CD14-positive monocyte (primary cell): ENCODE measurements at regions not wholly inside any gene's neighbourhood (a gene's known extent, or its start where the extent isn't known, plus 50 kb on each side); places are given as distances from the start of the nearest gene placed in this dataset.

Source experiments
- DNase-seq, 3 donors: peaks; one replicate each; pipeline ENCODE4 v3.0.0-alpha.2; 2011 to 2022
- H2AFZ ChIP-seq: 2 replicates; pipeline ENCODE4 v1.6.0; 2012; ENCODE audit warnings: mild to moderate bottlenecking, low read depth, low read length, inconsistent platforms; ENCODE audit not compliant: insufficient read depth, poor library complexity, severe bottlenecking
- H3K27ac ChIP-seq, 2 donors: 1 replicate in 1 of 2; 2 replicates in 1 of 2; pipeline ENCODE4 v1.5.1; 2012 to 2013; ENCODE audit warnings: low read length in 2 of 2, control low read depth in 1 of 2, inconsistent platforms in 1 of 2, low read depth in 1 of 2, mild to moderate bottlenecking in 1 of 2
- H3K27me3 ChIP-seq, 2 donors: one replicate each; pipeline versions ENCODE4 v1.6.0 to v1.6.1; 2011 to 2013; ENCODE audit warnings: low read length in 2 of 2; ENCODE audit not compliant: control insufficient read depth in 2 of 2, insufficient read depth in 2 of 2
- H3K36me3 ChIP-seq, 2 donors: replicated peaks in 1 of 2; 1 replicate in 1 of 2; 2 replicates in 1 of 2; pipeline versions ENCODE4 v1.5.1 to v1.6.1; 2012 to 2013; ENCODE audit warnings: low read length in 2 of 2, control low read depth in 1 of 2, inconsistent platforms in 1 of 2, mild to moderate bottlenecking in 1 of 2; ENCODE audit not compliant: insufficient read depth in 2 of 2, control insufficient read depth in 1 of 2
- H3K4me1 ChIP-seq, 2 donors: 1 replicate in 1 of 2; 2 replicates in 1 of 2; pipeline versions ENCODE4 v1.5.1 to v1.6.1; 2012 to 2013; ENCODE audit warnings: low read length in 2 of 2, control low read depth in 1 of 2, inconsistent platforms in 1 of 2, mild to moderate bottlenecking in 1 of 2, moderate library complexity in 1 of 2; ENCODE audit not compliant: insufficient read depth in 2 of 2, control insufficient read depth in 1 of 2
- H3K4me2 ChIP-seq: replicated peaks from 2 replicates; pipeline ENCODE3; 2012; ENCODE audit warnings: low read length, moderate library complexity, mild to moderate bottlenecking; ENCODE audit not compliant: poor library complexity, severe bottlenecking; ENCODE audit errors: extremely low read depth
- H3K4me3 ChIP-seq, 3 experiments: fragments of 200-600 bp in 1 of 3; sonication (generic) in 1 of 3; replicated peaks in 1 of 3; 1 replicate in 2 of 3; 2 replicates in 1 of 3; pipeline ENCODE4 v1.5.1; 2011 to 2013; ENCODE audit warnings: low read length in 3 of 3, mild to moderate bottlenecking in 3 of 3, control low read depth in 2 of 3, low read depth in 2 of 3, inconsistent platforms in 1 of 3, moderate library complexity in 1 of 3
- H3K79me2 ChIP-seq: 2 replicates; pipeline ENCODE4 v1.6.0; 2012; ENCODE audit warnings: mild to moderate bottlenecking, control low read depth, inconsistent platforms, low read length, moderate library complexity; ENCODE audit not compliant: insufficient read depth
- H3K9ac ChIP-seq: 2 replicates; pipeline ENCODE4 v1.6.0; 2017; ENCODE audit warnings: low read length, mild to moderate bottlenecking; ENCODE audit not compliant: insufficient read depth, poor library complexity, severe bottlenecking
- H3K9me3 ChIP-seq, 2 donors: replicated peaks in 1 of 2; 1 replicate in 1 of 2; 2 replicates in 1 of 2; pipeline versions ENCODE4 v1.5.1 to v1.6.1; 2012 to 2013; ENCODE audit warnings: low read length in 2 of 2, control low read depth in 1 of 2; ENCODE audit not compliant: control insufficient read depth in 1 of 2, insufficient read depth in 1 of 2
- H4K20me1 ChIP-seq: 2 replicates; pipeline ENCODE4 v1.6.0; 2012; ENCODE audit warnings: mild to moderate bottlenecking, low read length, control low read depth, moderate library complexity; ENCODE audit not compliant: insufficient read depth
- H3K27ac Mint-ChIP-seq, 7 donors: one replicate each; pipeline ENCODE4 v1.8.0; 2020; ENCODE audit warnings: mild to moderate bottlenecking in 7 of 7, mixed read lengths in 7 of 7, moderate library complexity in 6 of 7, inconsistent platforms in 2 of 7
- H3K27me3 Mint-ChIP-seq, 3 donors: one replicate each; pipeline ENCODE4 v1.8.0; 2021 to 2022; ENCODE audit warnings: low read depth in 3 of 3, mild to moderate bottlenecking in 3 of 3, mixed read lengths in 3 of 3, moderate library complexity in 3 of 3, inconsistent platforms in 1 of 3
- H3K36me3 Mint-ChIP-seq, 2 donors: one replicate each; pipeline ENCODE4 v1.8.0; 2020; ENCODE audit warnings: mixed read lengths in 2 of 2, inconsistent platforms in 1 of 2, mild to moderate bottlenecking in 1 of 2
- H3K4me1 Mint-ChIP-seq: one replicate; pipeline ENCODE4 v1.8.0; 2020; ENCODE audit warnings: mild to moderate bottlenecking, mixed read lengths
- H3K4me3 Mint-ChIP-seq, 2 donors: one replicate each; pipeline ENCODE4 v1.8.0; 2020; ENCODE audit warnings: mild to moderate bottlenecking in 2 of 2, mixed read lengths in 2 of 2, moderate library complexity in 1 of 2
- H3K9me3 Mint-ChIP-seq, 7 donors: one replicate each; pipeline ENCODE4 v1.8.0; 2020 to 2022; ENCODE audit warnings: mixed read lengths in 7 of 7, mild to moderate bottlenecking in 6 of 7, moderate library complexity in 6 of 7, inconsistent platforms in 2 of 7
- WGBS: methylation state at CpG from one replicate; pipeline ENCODE4 v1.1.5; 2013; ENCODE audit warnings: missing lambda C conversion rate; ENCODE audit not compliant: insufficient coverage; 5-methylcytosine and 5-hydroxymethylcytosine counted together
- intact Hi-C, 2 donors: fragments of 100-400 bp; cut with micrococcal nuclease; formaldehyde crosslinking; loops; one replicate each; pipeline versions ENCODE4 v1.15.0 to v1.15.1; 2023
- TF ChIP-seq, protein P1 (sequence below): fragments of 200-600 bp; IDR thresholded peaks from one replicate; pipeline ENCODE4 v1.8.0; 2022; ENCODE audit warnings: antibody characterized with exemption, mild to moderate bottlenecking

DNA sequence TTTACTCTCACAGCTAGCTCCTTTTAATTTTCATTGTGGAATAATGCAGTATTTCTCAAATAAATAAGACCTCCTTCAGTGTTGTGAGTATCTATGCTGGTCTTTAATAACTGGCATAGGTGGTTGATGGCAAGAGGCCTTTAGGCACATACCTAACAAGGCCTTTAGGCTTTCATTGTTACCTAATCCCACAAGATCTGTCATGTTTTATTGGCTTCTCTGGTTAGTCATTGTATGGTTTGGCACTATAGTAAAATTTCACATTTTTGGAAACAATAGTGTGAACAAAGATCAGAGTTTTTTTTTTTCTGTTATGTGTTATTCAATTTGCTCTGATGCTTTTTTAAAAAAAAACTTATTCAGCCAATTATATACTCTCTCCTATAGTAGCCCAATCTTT is 89.8 kb upstream of the NEUROD1 start:
- TF ChIP-seq, protein P1, sequence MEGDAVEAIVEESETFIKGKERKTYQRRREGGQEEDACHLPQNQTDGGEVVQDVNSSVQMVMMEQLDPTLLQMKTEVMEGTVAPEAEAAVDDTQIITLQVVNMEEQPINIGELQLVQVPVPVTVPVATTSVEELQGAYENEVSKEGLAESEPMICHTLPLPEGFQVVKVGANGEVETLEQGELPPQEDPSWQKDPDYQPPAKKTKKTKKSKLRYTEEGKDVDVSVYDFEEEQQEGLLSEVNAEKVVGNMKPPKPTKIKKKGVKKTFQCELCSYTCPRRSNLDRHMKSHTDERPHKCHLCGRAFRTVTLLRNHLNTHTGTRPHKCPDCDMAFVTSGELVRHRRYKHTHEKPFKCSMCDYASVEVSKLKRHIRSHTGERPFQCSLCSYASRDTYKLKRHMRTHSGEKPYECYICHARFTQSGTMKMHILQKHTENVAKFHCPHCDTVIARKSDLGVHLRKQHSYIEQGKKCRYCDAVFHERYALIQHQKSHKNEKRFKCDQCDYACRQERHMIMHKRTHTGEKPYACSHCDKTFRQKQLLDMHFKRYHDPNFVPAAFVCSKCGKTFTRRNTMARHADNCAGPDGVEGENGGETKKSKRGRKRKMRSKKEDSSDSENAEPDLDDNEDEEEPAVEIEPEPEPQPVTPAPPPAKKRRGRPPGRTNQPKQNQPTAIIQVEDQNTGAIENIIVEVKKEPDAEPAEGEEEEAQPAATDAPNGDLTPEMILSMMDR: no peak
- Mint-ChIP-seq H3K4me3 (no peak overlapping the region), H3K27ac (no peak overlapping the region), H3K27me3 (no peaks in the 10 kb centered on the region), H3K9me3 (peaks cover 0 to 5% (median 3%) of the 10 kb centered on the region in 7 donors), H3K36me3 (no peaks in the 10 kb centered on the region), H3K4me1 (peaks cover 15% of the 10 kb centered on the region)
- DNase-seq: no peak
- Histone ChIP-seq H2AFZ (no peak overlapping the region), H4K20me1 (no peaks in the 10 kb centered on the region), H3K4me1 (peaks cover 0 to 8% of the 10 kb centered on the region in 2 donors), H3K4me2 (no peak overlapping the region), H3K4me3 (no peak overlapping the region), H3K9me3 (no peaks in the 10 kb centered on the region), H3K79me2 (no peaks in the 10 kb centered on the region), H3K27ac (no peak overlapping the region), H3K36me3 (no peaks in the 10 kb centered on the region), H3K27me3 (no peaks in the 10 kb centered on the region), H3K9ac (no peak overlapping the region)
- intact Hi-C loops: no loop called here

DNA sequence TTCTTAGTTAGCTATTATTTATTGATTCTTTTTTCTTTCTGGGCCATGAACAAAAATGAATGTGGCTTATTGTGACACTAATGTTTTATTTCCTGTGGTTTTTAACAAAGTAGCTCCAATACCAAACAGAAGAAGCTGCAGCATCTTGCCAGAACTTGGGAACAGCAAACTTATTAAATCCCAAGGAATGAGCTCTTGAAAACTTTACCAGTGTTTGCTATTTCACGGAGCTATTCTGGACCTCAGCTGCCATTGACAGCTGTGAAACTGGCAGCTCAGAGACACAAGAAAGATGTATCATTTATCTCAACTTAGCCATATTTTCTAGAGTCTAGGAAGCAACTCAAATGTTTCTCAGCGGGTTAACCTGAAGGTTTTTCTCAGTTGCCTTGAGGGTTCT is 91.0 kb upstream of the NEUROD1 start:
- intact Hi-C loops: no loop called here
- TF ChIP-seq, protein P1: no peak
- H3K27me3 Mint-ChIP-seq: no peaks in the 10 kb centered on the region
- Histone ChIP-seq H3K4me3 (no peak overlapping the region), H3K79me2 (no peaks in the 10 kb centered on the region), H4K20me1 (no peaks in the 10 kb centered on the region), H3K4me2 (no peak overlapping the region), H3K9ac (no peak overlapping the region), H3K36me3 (no peaks in the 10 kb centered on the region), H3K4me1 (peaks cover 0 to 8% of the 10 kb centered on the region in 2 donors), H2AFZ (no peak overlapping the region), H3K9me3 (no peaks in the 10 kb centered on the region), H3K27me3 (no peaks in the 10 kb centered on the region), H3K27ac (no peak overlapping the region)
- H3K27ac Mint-ChIP-seq: no peak overlapping the region
- 100% methylated on average over 1 of the region's 2 CpGs for WGBS
- H3K36me3 Mint-ChIP-seq: no peaks in the 10 kb centered on the region
- peaks cover 15% of the 10 kb centered on the region for H3K4me1 Mint-ChIP-seq
- peaks cover 0 to 5% (median 3%) of the 10 kb centered on the region in 7 donors for H3K9me3 Mint-ChIP-seq
- DNase-seq: no peak
- no peak overlapping the region for H3K4me3 Mint-ChIP-seq
